GM12872 (cell line): ENCODE measurements at regions not wholly inside any gene's neighbourhood (a gene's known extent, or its start where the extent isn't known, plus 50 kb on each side); places are given as distances from the start of the nearest gene placed in this dataset.

Experiments used
- CTCF ChIP-seq: IDR thresholded peaks from 3 replicates; pipeline ENCODE4 v1.5.1; 2011; ENCODE audit warnings: low read depth, mild to moderate bottlenecking, low read length, moderate library complexity; ENCODE audit not compliant: insufficient read depth

DNA sequence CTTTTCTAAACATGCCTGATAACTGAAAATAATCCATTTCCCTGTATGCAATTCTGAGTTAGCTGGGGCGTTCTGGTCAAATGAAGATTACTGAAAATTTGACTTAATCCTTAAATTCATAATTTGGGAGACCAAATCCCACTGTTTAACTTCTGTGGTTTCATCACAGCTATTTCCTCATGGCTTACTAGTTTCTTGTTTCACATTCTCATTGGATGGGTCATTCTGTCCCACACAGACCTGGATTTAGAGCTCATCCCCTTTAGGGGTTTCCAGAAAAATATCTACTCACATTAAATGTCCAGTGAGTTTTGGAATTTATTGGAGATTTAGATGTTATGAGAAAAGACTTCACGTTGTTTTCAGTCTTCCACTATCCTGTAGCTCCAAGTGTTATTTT is 709.3 kb upstream of the KLHL1 start:
- no peak for TF ChIP-seq CTCF

DNA sequence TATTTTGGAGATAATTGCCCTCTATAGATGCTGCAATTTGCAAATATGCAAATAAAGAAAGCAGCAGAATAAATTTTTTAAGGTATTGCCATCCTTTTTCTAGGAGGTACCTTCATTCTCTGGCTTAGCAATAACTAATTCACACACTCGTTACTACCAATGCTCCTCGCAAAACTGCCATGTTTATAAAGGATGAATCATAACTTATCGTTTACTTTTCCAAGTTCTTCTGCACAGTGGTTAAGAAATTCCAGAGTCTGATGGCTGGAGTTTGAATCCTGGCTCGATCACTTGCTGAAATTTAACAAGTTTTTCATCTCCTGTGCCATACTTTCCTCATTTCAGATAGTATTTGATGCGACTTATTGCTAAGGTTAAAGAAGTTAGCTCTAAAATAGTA is 708.6 kb upstream of the KLHL1 start:
- TF ChIP-seq CTCF, result no peak

DNA sequence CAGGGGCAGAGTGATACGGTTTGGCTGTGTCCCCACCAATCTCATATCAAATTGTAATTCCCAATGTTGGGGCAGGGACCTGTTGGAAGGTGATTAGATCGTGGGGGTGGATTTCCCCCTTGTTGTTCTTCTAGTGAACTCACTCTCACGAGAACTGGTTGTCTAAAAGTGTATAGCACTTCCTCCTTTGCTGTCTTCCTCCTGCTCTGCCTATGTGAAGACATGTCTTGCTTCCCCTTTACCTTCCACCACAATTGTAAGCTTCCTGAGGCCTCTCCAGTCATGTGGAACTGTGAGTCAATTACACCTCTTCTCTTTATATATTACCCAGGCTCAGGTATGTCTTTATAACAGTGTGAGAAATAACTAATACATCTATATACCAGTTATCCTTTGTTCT is 706.4 kb upstream of the KLHL1 start:
- TF ChIP-seq CTCF, result no peak

DNA sequence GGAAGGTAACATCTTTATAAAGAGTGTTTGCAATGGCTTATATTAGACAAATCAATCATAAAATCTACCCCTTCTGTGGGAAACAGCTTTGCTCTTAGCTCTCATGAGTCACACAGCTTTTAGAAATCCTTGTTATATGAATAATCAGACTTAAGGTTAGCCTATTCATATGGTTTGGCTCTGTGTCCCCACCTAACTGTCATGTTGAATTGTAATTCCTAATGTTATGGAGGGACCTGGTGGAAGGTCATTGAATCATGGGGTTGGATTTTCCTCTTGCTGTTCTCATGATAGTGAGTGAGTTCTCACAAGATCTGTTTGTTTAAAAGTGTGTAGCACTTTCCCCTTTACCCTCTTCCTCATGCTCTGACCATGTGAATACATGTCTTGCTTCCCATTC is 704.2 kb upstream of the KLHL1 start:
- no peak for TF ChIP-seq CTCF

- no peak for TF ChIP-seq CTCF
Observed at GRCh38 chr13:70809588-70809987, 701.3 kb upstream of the KLHL1 start.

DNA sequence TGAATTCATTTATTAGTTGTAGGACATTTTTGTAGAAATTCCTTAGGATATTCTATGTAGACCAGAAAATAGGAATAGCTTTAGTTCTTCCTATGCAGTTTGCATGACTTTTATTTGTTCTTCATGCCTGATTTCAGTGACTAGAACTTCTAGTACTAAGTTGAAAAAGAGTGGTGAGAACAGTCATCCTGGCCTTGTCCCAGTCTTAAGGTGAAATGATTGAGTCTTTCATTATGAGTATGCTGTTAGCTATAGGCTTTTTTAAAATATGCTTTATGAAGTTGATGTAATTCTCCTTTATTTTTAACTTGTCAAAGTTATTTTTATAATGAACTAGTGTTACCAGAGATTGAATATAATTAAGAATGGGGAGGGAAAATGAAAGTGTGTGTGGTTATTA is 690.1 kb upstream of the KLHL1 start:
- no peak for TF ChIP-seq CTCF

GRCh38 chr13:70795484-70795883 is 687.2 kb upstream of the KLHL1 start:
- no peak for TF ChIP-seq CTCF

GRCh38 chr13:70792121-70792520 is 683.9 kb upstream of the KLHL1 start:
- TF ChIP-seq CTCF, result no peak
